ENCODE measurements at regions not wholly inside any gene's neighbourhood (a gene's known extent, or its start where the extent isn't known, plus 50 kb on each side); places are given as distances from the start of the nearest gene placed in this dataset.

- TF ChIP-seq POLR2A (IDR thresholded peaks at IDR 0.05) = no peak
- no peak for TF ChIP-seq CTCF (IDR thresholded peaks at IDR 0.05 in 4 of 5, conservative IDR thresholded peaks at IDR 0.05 in 1 of 5)
These were observed 216.5 kb upstream of the DMRT1 start for GRCh38 chr9:624935-625500.
